ENCODE measurements at regions not wholly inside any gene's neighbourhood (a gene's known extent, or its start where the extent isn't known, plus 50 kb on each side); places are given as distances from the start of the nearest gene placed in this dataset.

GRCh38 chr18:78777992-78778391, 201.6 kb upstream of the SALL3 start:
- no peak overlapping the region for H3K27ac ChIP-seq
- no peak for TF ChIP-seq CTCF (IDR thresholded peaks at IDR 0.05)
- no peak for DNase-seq (ENCODE audit: low spot score)
- no peak overlapping the region for H3K4me3 ChIP-seq

GRCh38 chr18:78778651-78779050, 201.0 kb upstream of the SALL3 start:
- H3K27ac ChIP-seq: no peak overlapping the region
- TF ChIP-seq CTCF (IDR thresholded peaks at IDR 0.05): no peak
- DNase-seq (ENCODE audit: low spot score): no peak
- no peak overlapping the region for H3K4me3 ChIP-seq

- no peak overlapping the region for H3K27ac ChIP-seq
- no peak for TF ChIP-seq CTCF (IDR thresholded peaks at IDR 0.05)
- DNase-seq (ENCODE audit: low spot score): no peak
- no peak overlapping the region for H3K4me3 ChIP-seq
Measured at GRCh38 chr18:78779996-78780718, 199.5 kb upstream of the SALL3 start.

GRCh38 chr18:78780719-78781600, 198.7 kb upstream of the SALL3 start:
- H3K4me3 ChIP-seq: no peak overlapping the region
- H3K27ac ChIP-seq: no peak overlapping the region
- no peak for TF ChIP-seq CTCF (IDR thresholded peaks at IDR 0.05)
- no peak for DNase-seq (ENCODE audit: low spot score)

- no peak for TF ChIP-seq CTCF (IDR thresholded peaks at IDR 0.05)
- H3K4me3 ChIP-seq: no peak overlapping the region
- DNase-seq (ENCODE audit: low spot score): no peak
- no peak overlapping the region for H3K27ac ChIP-seq
Measured at GRCh38 chr18:78781601-78781960, 198.0 kb upstream of the SALL3 start.

- Histone ChIP-seq H3K27ac (no peak overlapping the region), H3K4me3 (no peak overlapping the region)
- no peak for DNase-seq (ENCODE audit: low spot score)
- TF ChIP-seq CTCF (IDR thresholded peaks at IDR 0.05): no peak
Measured at GRCh38 chr18:78782951-78783563, 196.6 kb upstream of the SALL3 start.

All from coronary artery (tissue), 2 donors.